ENCODE measurements at regions not wholly inside any gene's neighbourhood (a gene's known extent, or its start where the extent isn't known, plus 50 kb on each side); places are given as distances from the start of the nearest gene placed in this dataset.

DNA sequence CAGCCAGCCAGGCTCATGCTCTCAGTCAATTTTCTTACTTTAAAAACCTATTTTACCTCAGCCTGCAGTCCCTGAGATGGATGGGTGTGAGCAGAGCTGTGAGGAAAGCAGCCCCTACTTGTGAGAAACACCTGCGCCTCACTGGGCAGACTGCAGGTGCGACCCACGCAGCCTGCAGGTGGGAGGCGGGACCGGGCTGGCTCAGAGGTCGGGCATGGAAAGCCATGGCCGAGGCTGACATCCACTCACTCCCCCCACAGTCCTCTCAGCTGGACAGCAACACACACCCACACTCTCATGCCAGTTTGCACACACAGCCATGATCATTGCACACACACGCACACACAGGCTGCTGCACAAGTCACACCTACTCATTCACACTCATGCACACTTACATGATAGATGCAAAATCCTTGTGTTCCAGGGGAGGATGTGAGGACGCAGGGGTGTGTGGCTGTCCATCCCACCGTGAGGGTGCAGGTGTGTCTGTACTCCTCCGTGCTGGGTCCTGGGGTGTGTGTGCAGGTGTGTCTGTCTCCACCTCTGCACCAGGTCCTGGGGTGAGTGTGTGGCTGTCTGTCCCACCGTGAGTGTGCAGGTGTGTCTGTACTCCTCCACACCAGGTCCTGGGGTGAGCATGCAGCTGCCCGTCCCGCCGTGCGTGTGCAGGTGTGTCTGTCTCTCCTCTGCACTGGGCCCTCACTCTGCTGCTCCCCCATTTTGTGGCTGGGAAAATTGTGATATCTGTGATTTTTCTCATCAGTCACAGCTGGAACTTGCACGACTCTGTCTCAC is 166.5 kb downstream of the RTP5 start:
- CTCF ChIA-PET, result no interaction called here
- no peak for DNase-seq (ENCODE audit: low read depth, low spot score)

More for the DNA sequence above, 166.5 kb downstream of the RTP5 start:
- no peaks in the 10 kb centered on the region for H3K4me1 ChIP-seq (ENCODE audit: control insufficient read depth in 1 of 2, insufficient read depth in 2 of 2, low read length in 2 of 2)
- ChIA-PET POLR2A (no interaction called here), RAD21 (ENCODE audit: low non-redundant PET in 1 of 2, low total read pairs in 2 of 2, uncharacterized antibody in 2 of 2, unreplicated experiment in 2 of 2) (no interaction called here)
- no peak overlapping the region for H3K9ac ChIP-seq (ENCODE audit: low read length)
- no peak overlapping the region for H3K4me2 ChIP-seq (ENCODE audit: low read length)
- no peaks in the 10 kb centered on the region for H3K36me3 ChIP-seq (ENCODE audit: control insufficient read depth in 1 of 2, insufficient read depth in 2 of 2, low read length in 2 of 2)
- H3K27me3 ChIP-seq (ENCODE audit: insufficient read depth, low read length), result peaks cover 8% of the 10 kb centered on the region; the same call in 1 of the 2 replicates
- no peaks in the 10 kb centered on the region for H3K9me3 ChIP-seq (ENCODE audit: control insufficient read depth in 1 of 2, insufficient read depth in 1 of 2, low read depth in 1 of 2, low read length in 2 of 2)
- no TSS peak for BruUV-seq (replicated peaks)
- no peak overlapping the region for H2AFZ ChIP-seq (ENCODE audit: low read depth, low read length, poor library complexity, severe bottlenecking)
- H3K27ac ChIP-seq (ENCODE audit: low read depth, low read length), result no peak overlapping the region
- H3K9me2 ChIP-seq (ENCODE audit: insufficient read depth), result no peaks in the 10 kb centered on the region
- no peak for ATAC-seq
- intact Hi-C loops (cut with micrococcal nuclease), result no loop called here
- H4K20me1 ChIP-seq (ENCODE audit: insufficient read depth), result no peaks in the 10 kb centered on the region
- no peaks in the 10 kb centered on the region for H3K79me2 ChIP-seq (ENCODE audit: insufficient read depth, low read length)
- H3K4me3 ChIP-seq (replicated peaks in 1 of 2; ENCODE audit: low read depth in 1 of 2, low read length in 2 of 2), result no peak overlapping the region
- TF ChIP-seq POLR2AphosphoS5 (IDR thresholded peaks at IDR 0.05; ENCODE audit: low read depth, low read length), result no peak
- no peak for TF ChIP-seq RAD21 (IDR thresholded peaks at IDR 0.05; ENCODE audit: low read depth)
- TF ChIP-seq REST (IDR thresholded peaks at IDR 0.05; ENCODE audit: low read depth), result no peak
- TF ChIP-seq EZH2 (IDR thresholded peaks at IDR 0.05), result no peak
- TF ChIP-seq ZBTB33 (IDR thresholded peaks at IDR 0.05; ENCODE audit: extremely low read depth, insufficient replicate concordance, low read length), result no peak
- TF ChIP-seq, protein P1, sequence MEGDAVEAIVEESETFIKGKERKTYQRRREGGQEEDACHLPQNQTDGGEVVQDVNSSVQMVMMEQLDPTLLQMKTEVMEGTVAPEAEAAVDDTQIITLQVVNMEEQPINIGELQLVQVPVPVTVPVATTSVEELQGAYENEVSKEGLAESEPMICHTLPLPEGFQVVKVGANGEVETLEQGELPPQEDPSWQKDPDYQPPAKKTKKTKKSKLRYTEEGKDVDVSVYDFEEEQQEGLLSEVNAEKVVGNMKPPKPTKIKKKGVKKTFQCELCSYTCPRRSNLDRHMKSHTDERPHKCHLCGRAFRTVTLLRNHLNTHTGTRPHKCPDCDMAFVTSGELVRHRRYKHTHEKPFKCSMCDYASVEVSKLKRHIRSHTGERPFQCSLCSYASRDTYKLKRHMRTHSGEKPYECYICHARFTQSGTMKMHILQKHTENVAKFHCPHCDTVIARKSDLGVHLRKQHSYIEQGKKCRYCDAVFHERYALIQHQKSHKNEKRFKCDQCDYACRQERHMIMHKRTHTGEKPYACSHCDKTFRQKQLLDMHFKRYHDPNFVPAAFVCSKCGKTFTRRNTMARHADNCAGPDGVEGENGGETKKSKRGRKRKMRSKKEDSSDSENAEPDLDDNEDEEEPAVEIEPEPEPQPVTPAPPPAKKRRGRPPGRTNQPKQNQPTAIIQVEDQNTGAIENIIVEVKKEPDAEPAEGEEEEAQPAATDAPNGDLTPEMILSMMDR (IDR thresholded peaks at IDR 0.05 in 2 of 3, conservative IDR thresholded peaks at IDR 0.05 in 1 of 3; ENCODE audit: borderline replicate concordance in 1 of 3, insufficient read depth in 1 of 3, low read depth in 2 of 3, low read length in 2 of 3), result no peak
- no peak for TF ChIP-seq ZFX (IDR thresholded peaks at IDR 0.05)
